ENCODE measurements at regions not wholly inside any gene's neighbourhood (a gene's known extent, or its start where the extent isn't known, plus 50 kb on each side); places are given as distances from the start of the nearest gene placed in this dataset.
A peak's percentile ranks its signal among the peaks of the same experiment; 100 is the strongest.
"Not testable (repeated sequence)": the region's sequence is repeated elsewhere in the genome, so short reads cannot be mapped to it uniquely, and the experiment has no call there.

- no peak for DNase-seq (ENCODE audit: low spot score)
Measured at GRCh38 chr12:74382983-74383382, 154.7 kb upstream of the ATXN7L3B start.

GRCh38 chr12:74391283-74391682, 146.4 kb upstream of the ATXN7L3B start:
- no peak for DNase-seq (ENCODE audit: low spot score)

DNA sequence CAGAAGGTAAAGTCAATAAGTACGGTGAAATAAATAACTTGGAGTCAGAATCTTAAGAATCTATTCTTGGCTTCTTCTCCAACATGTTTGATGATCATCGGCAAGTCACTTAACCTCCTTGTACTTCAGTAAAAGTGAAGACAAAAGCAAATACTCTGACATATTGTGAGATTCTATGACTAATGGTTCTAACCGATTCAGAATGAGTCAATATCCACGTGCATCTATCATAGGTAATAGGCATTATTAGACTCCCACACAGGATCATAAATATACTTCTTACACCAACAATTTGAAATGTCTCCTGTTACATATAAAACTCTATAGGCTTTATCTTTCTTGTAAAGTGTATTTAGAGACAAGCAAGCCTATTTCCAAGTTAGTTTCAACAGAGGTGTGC, 144.4 kb upstream of the ATXN7L3B start:
- no peak for DNase-seq (ENCODE audit: low spot score)

- no peak for DNase-seq (ENCODE audit: low spot score)
Measured at GRCh38 chr12:74394647-74395046, 143.0 kb upstream of the ATXN7L3B start.

DNA sequence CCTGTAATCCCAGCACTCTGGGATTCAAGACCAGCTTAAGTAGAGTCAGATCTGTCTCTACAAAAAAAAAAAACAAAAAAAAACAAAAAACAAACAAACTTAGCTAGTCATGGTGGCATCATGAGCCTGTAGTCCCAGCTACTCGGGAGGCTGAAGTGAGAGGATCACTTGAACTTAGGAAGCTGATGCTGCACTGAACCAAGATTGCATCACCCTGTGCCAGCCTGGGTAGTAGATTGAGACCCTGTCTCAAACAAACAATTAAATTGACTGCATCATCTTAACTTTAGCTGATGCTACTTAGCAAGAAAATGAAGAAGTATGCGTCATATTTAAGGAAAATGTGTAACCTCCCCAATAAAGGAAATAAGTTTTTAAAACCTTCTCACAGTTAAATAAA, 136.6 kb upstream of the ATXN7L3B start:
- DNase-seq (ENCODE audit: low spot score), result no peak

DNA sequence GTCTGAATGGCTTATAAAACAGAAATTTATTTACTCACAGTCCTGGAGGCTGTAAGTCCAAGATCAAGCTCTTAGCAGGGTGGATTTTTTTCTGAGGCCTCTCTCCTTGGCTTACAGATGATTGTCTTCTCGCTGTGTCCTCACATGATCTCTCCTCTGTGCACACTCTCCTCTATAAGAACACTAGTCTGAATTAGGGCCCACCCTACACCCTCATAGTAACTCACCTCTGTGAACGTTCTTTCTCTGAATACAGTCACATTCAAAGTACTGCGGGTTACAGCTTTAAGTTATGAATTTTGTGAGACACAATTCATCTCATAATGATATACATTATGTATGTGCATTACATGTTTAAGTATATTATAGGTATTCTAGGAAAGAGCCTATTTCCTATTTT, 135.7 kb upstream of the ATXN7L3B start:
- DNase-seq (ENCODE audit: low spot score), result no peak

- not testable (repeated sequence) for DNase-seq (ENCODE audit: low spot score)
Measured at GRCh38 chr12:74403221-74403470, 134.5 kb upstream of the ATXN7L3B start.

DNA sequence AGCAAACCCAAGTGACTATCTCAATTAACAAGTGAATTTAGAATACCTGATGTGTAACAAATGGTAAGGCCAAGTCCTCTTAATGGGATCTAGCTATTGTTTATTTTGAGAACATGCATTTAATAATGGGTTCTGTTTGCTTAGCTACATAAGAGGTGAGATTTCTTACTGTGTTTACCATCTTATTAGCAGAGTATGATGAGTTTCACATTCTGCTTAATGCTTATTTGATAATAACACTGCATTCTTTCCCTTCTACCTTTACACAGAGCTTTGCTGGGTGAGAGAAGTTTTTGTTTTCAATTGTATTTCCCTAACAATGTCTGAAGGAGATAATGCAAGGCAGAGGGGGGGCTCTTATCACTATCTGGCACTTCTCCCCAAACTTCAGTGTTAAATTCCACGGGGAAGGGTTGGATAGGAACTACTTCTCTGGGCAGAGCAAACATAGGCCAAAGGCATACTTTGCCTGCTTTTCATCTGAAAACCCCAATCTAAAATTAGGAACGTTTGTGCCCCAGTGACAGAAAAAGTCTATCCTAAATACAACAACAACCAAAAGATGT, 129.0 kb upstream of the ATXN7L3B start:
- DNase-seq (ENCODE audit: low spot score), result peak; percentile 14

GRCh38 chr12:74412606-74413230, 124.9 kb upstream of the ATXN7L3B start:
- DNase-seq (ENCODE audit: low spot score), result no peak

GRCh38 chr12:74415633-74416032, 122.0 kb upstream of the ATXN7L3B start:
- DNase-seq (ENCODE audit: low spot score), result peak; percentile 27

DNA sequence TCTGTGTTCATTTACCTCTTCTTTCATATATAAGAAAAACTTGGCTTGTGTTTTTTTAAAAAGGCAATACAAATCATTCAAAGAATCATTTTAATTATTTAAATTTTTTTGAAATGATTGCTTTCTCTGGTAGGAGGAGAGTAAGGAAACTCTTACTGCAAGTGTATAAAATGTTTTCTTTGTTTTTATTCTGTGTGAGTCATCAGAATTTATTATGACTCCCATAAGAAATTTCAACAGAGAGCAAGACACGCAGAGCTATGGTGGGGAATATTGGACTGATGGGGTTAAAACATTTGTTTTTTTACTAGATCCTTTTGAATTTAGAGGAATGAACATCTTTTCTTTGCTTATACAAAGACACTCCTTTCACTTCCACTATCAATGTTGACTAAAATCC, 119.1 kb upstream of the ATXN7L3B start:
- no peak for DNase-seq (ENCODE audit: low spot score)

DNA sequence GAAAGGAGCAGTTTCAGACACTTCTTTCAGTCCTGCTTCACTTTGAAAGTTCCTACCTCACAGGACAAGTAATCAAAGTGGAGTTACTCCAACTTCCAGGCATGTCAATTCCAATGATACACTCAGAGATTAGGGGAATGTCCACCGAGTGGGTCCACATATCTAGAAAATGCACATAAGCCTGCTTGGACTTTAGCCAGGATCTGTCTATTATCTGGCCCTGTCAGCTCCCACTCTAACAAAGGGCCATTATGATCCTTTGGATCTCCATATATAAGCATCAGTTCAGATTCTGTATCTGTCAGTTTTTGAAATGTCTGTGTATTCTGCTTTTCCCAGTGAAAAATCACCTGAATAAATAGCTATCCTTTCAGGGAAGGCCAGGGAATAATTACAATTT, 112.9 kb upstream of the ATXN7L3B start:
- DNase-seq (ENCODE audit: low spot score), result no peak

- DNase-seq (ENCODE audit: low spot score), result no peak
Measured at GRCh38 chr12:74426091-74426490, 111.5 kb upstream of the ATXN7L3B start.

DNA sequence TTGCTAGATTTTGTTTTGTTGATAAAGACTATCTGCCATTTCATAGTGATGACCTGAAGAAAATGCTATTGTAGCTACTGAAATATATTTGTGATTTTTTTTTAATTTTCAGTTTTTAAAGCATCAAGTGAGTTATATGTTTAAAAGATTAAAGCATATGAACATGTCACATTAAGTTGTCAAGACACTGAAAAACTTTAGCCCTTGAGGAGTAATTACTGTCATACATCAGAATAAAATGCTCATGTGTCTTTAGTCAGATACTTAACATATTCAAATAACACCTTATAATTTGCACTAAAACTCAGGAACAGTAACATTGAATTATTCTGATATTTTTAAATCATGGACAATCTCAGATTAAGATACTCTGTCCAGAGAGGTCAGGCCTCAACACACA, 108.1 kb upstream of the ATXN7L3B start:
- DNase-seq (ENCODE audit: low spot score), result no peak

- DNase-seq (ENCODE audit: low spot score), result no peak
Measured at GRCh38 chr12:74431801-74432200, 105.8 kb upstream of the ATXN7L3B start.

DNA sequence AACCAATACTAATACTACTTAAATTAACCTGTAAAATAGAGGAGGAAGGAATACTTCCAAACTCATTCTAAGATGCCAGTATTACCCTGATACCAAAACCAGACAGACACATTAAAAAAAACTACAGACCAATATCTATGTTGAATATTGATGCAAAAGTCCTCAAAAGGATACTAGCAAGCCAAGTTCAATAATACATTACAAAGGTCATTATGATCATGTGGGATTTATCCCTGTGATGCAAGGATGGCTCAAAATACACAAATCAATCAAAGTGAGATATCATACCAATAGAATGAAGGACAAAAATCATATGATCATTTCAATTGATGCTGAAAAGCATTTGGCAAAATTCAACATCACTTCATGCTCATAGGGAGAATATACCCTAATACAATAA, 97.2 kb upstream of the ATXN7L3B start:
- DNase-seq (ENCODE audit: low spot score), result no peak

GRCh38 chr12:74441872-74442271, 95.8 kb upstream of the ATXN7L3B start:
- DNase-seq (ENCODE audit: low spot score), result peak; percentile 17

GRCh38 chr12:74446466-74446865, 91.2 kb upstream of the ATXN7L3B start:
- no peak for DNase-seq (ENCODE audit: low spot score)

GRCh38 chr12:74449872-74450271, 87.8 kb upstream of the ATXN7L3B start:
- DNase-seq (ENCODE audit: low spot score), result no peak

DNA sequence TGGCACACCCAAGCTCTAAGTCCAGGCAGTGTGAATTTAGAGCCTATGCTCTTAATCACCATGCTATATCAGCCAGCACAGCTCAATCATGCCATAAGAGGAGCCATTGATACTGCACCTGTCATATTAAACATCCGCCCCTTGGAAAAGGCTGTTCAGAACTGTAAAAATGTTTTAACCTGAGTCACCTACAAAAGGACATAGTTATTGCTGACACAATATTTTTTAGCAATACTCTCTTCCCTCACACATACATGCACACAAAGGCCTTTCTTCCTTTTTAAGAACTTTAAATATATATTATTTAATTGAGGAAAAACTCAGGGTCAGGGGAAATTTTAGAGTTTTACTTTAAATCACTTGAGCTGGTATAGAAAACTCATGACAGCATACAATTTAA, 83.5 kb upstream of the ATXN7L3B start:
- no peak for DNase-seq (ENCODE audit: low spot score)

DNA sequence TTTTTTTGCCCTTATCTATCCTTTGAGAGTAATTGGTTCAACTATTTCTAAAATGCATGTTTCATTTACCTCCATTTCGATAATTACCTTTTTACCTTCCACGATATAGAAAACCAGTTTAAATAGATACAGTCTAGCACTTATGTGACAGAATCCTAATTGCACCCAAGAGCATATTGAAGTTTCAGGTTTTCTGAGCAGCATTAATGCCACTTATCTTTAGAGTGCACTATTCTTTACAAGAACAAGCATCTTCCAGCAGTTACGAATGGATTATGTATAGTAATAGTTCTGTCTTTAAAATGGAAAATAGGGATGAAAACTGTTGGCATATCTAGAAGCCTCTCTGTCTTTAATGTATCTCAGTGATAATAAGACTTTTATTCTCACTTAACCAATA, 82.2 kb upstream of the ATXN7L3B start:
- no peak for DNase-seq (ENCODE audit: low spot score)

GRCh38 chr12:74456431-74456830, 81.2 kb upstream of the ATXN7L3B start:
- no peak for DNase-seq (ENCODE audit: low spot score)

DNA sequence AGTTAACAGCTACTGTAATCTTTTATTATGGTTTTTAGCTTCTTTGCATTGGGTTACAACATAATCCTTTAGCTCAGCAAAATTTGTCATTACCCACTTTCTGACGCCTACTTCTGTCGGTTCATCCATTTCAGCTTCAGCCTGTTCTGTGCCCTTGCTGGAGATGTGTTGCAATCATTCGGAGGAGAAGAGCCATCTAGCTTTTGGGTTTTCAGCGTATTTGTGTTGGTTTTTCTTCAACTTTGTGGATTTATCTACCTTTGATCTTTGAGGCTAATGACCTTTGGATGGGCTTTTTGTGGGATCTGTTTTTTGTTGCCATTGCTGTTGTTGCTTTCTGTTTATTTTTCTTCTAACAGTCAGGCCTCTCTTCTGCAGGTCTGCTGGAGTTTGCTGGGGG, 69.2 kb upstream of the ATXN7L3B start:
- DNase-seq (ENCODE audit: low spot score), result no peak

GRCh38 chr12:74476234-74476633, 61.4 kb upstream of the ATXN7L3B start:
- no peak for DNase-seq (ENCODE audit: low spot score)

- DNase-seq (ENCODE audit: low spot score), result no peak
Measured at GRCh38 chr12:74481078-74481477, 56.6 kb upstream of the ATXN7L3B start.
